ENCODE measurements at regions not wholly inside any gene's neighbourhood (a gene's known extent, or its start where the extent isn't known, plus 50 kb on each side); places are given as distances from the start of the nearest gene placed in this dataset.

DNA sequence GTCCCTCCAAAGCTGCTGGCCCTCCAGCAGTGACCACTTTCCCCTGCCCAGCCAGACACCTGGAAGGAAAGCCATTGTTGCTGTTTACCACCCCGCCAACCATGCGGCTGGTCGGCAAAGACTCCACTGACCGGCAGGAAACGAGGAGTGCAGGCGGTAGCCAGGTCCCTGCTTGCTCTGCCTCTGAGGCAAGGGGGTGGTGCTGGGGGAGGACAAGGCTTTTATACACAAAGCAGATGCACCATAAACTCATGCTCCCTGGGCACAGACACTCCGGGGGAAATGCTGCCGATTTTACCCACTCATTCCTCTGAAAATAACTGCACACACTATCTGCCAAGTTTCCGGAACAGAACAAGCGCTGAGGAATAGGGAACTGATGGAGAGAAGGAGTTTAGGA, 62.8 kb upstream of the GRIN2A start:
- no peak overlapping the region for H3K27ac Mint-ChIP-seq
- H3K9me3 Mint-ChIP-seq, result no peaks in the 10 kb centered on the region
- TF ChIP-seq, protein P1, sequence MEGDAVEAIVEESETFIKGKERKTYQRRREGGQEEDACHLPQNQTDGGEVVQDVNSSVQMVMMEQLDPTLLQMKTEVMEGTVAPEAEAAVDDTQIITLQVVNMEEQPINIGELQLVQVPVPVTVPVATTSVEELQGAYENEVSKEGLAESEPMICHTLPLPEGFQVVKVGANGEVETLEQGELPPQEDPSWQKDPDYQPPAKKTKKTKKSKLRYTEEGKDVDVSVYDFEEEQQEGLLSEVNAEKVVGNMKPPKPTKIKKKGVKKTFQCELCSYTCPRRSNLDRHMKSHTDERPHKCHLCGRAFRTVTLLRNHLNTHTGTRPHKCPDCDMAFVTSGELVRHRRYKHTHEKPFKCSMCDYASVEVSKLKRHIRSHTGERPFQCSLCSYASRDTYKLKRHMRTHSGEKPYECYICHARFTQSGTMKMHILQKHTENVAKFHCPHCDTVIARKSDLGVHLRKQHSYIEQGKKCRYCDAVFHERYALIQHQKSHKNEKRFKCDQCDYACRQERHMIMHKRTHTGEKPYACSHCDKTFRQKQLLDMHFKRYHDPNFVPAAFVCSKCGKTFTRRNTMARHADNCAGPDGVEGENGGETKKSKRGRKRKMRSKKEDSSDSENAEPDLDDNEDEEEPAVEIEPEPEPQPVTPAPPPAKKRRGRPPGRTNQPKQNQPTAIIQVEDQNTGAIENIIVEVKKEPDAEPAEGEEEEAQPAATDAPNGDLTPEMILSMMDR (IDR thresholded peaks at IDR 0.05), result no peak
- peaks cover 10% of the 10 kb centered on the region for H3K27me3 Mint-ChIP-seq (ENCODE audit: insufficient read depth)
- DNase-seq, result no peak
- H3K4me3 Mint-ChIP-seq, result no peak overlapping the region
- no peaks in the 10 kb centered on the region for H3K4me1 Mint-ChIP-seq (ENCODE audit: low read depth)
- H3K36me3 Mint-ChIP-seq (ENCODE audit: low read depth), result no peaks in the 10 kb centered on the region

DNA sequence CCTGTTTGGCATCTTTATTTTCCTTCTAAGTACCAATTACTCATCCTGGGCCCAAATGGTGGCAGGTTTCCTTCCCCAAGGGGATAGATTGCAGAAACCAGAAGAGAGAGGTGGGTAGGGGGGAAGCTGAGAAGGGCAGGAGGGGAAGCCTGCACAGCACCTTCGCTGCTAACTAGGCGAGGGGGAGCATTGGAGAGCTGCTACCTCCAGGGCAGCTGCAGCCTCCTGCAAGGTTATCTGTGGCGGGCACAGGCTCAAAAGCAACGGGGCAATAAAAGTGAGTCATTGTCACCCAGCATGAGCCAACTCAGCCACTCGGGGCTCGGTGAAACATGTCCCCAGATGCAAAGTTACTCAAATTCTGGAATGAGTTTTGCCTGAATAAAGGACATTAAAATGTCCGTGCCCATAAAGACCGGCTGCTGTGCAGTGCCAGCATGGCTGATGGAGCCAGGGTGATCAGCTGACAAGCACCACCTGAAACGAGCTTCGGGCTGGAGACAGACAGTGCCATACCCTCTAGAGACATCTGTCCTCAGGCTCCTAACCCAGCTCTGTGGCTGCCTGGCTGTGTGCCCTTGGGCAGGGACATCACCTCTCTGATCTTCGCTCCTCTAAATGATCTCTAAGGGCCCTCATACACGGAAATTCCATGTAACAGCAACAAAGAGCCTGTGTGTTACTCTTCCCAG, 68.1 kb upstream of the GRIN2A start:
- DNase-seq, result no peak
- TF ChIP-seq, protein P1 (IDR thresholded peaks at IDR 0.05), result no peak
- Mint-ChIP-seq H3K4me3 (no peak overlapping the region), H3K36me3 (ENCODE audit: low read depth) (no peaks in the 10 kb centered on the region), H3K27ac (no peak overlapping the region), H3K27me3 (ENCODE audit: insufficient read depth) (peaks cover 17% of the 10 kb centered on the region), H3K4me1 (ENCODE audit: low read depth) (no peaks in the 10 kb centered on the region), H3K9me3 (no peaks in the 10 kb centered on the region)

DNA sequence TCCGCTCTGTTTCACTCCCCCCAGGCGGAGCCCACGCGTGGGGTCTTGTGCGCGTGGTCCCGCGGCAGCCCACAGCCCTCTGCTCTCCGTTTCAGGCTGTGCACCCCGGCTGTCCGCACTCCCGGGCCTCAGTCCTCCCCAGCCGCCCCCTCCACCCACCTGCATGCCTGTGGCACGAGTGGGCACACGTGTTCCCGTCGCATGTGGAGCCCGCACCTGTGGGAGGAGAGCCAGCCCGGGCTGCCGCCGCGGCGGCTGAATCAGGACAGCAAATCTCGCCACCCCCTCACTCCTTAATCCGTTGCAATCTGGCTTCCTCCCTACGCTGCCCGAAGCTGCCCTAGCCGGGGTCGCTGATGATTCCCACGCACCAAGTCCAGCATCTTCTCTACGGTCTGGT, 69.9 kb upstream of the GRIN2A start:
- Mint-ChIP-seq H3K36me3 (ENCODE audit: low read depth) (no peaks in the 10 kb centered on the region), H3K27me3 (ENCODE audit: insufficient read depth) (peaks cover 17% of the 10 kb centered on the region), H3K9me3 (no peaks in the 10 kb centered on the region), H3K27ac (no peak overlapping the region), H3K4me3 (no peak overlapping the region), H3K4me1 (ENCODE audit: low read depth) (no peaks in the 10 kb centered on the region)
- TF ChIP-seq, protein P1 (IDR thresholded peaks at IDR 0.05), result no peak
- DNase-seq, result no peak

DNA sequence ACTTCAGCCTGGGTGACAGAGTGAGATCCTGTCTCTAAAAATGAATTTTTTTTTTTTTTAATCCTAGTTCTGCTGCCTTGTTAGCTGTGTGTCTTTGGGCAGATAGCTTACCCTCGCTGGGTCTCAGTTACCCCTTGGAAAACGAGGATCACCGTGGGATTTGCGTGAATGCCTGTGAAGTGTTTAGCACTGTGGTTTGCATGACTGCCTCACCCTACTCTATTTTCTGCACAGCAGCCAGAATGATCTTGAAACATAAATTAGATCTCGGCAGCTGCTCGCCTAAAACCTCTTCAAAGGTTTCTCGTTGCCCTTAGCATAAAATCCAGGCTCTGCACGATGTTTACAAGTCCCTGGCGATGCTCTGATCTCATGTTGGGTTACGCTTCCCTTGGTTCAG, 71.2 kb upstream of the GRIN2A start:
- peaks cover 14% of the 10 kb centered on the region for H3K27me3 Mint-ChIP-seq (ENCODE audit: insufficient read depth)
- H3K4me1 Mint-ChIP-seq (ENCODE audit: low read depth), result no peaks in the 10 kb centered on the region
- DNase-seq, result no peak
- H3K36me3 Mint-ChIP-seq (ENCODE audit: low read depth), result no peaks in the 10 kb centered on the region
- no peak overlapping the region for H3K4me3 Mint-ChIP-seq
- TF ChIP-seq, protein P1 (IDR thresholded peaks at IDR 0.05), result no peak
- no peaks in the 10 kb centered on the region for H3K9me3 Mint-ChIP-seq
- H3K27ac Mint-ChIP-seq, result no peak overlapping the region

DNA sequence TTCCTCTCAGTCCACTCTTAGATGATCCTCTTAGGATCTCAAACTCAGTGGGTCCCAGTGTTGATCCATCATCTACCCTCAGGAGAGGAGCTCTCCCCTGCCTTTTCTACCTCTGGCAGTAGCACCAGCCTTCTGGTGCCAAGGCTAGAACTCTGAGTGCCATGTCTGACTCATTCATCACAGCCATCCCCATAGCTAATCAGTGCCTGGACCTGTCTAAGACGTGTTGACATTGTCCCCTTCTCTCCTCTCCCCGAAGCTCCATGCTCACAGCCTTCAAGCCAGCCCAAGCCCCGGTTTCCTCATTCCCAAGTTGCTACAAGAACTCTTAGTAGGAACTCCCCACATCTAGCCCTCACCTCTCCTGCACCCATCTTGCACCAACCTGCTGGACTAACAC, 73.5 kb upstream of the GRIN2A start:
- no peak overlapping the region for H3K27ac Mint-ChIP-seq
- H3K9me3 Mint-ChIP-seq, result no peaks in the 10 kb centered on the region
- no peak for DNase-seq
- H3K4me3 Mint-ChIP-seq, result no peak overlapping the region
- TF ChIP-seq, protein P1 (IDR thresholded peaks at IDR 0.05), result no peak
- peaks cover 14% of the 10 kb centered on the region for H3K27me3 Mint-ChIP-seq (ENCODE audit: insufficient read depth)
- H3K36me3 Mint-ChIP-seq (ENCODE audit: low read depth), result no peaks in the 10 kb centered on the region
- H3K4me1 Mint-ChIP-seq (ENCODE audit: low read depth), result no peaks in the 10 kb centered on the region

All from HFFc6 (cell line).